Left ventricle myocardium inferior (tissue), 1 donor: ENCODE measurements at regions not wholly inside any gene's neighbourhood (a gene's known extent, or its start where the extent isn't known, plus 50 kb on each side); places are given as distances from the start of the nearest gene placed in this dataset.

ENCODE experiments used
- DNase-seq: peaks from one replicate; pipeline ENCODE4 v3.0.0-alpha.2; 2020
- H3K27ac ChIP-seq: fragments of 200-600 bp; replicated peaks from 2 replicates; pipeline ENCODE4 v1.8.0; 2021
- H3K27me3 ChIP-seq: fragments of 200-600 bp; 2 replicates; pipeline ENCODE4 v1.8.0; 2021; ENCODE audit warnings: low read depth
- H3K36me3 ChIP-seq: fragments of 200-600 bp; 2 replicates; pipeline ENCODE4 v1.8.0; 2021
- H3K4me1 ChIP-seq: fragments of 200-600 bp; 2 replicates; pipeline ENCODE4 v1.8.0; 2021
- H3K4me3 ChIP-seq: fragments of 200-600 bp; 2 replicates; pipeline ENCODE4 v1.8.0; 2021; ENCODE audit warnings: mild to moderate bottlenecking, moderate library complexity
- H3K9me3 ChIP-seq: fragments of 200-600 bp; replicated peaks from 2 replicates; pipeline ENCODE4 v1.8.0; 2021
- CTCF ChIP-seq: fragments of 200-600 bp; IDR thresholded peaks from 2 replicates; pipeline ENCODE4 v1.8.0; 2021; ENCODE audit warnings: antibody characterized with exemption, mild to moderate bottlenecking, borderline replicate concordance
- intact Hi-C: fragments of 100-400 bp; cut with micrococcal nuclease; formaldehyde crosslinking; loops from one replicate; pipeline ENCODE4 v1.11.0; 2022
- donor health status: DM: no; HTN: yes; CAD: no; lungs with severe emphysema.

DNA sequence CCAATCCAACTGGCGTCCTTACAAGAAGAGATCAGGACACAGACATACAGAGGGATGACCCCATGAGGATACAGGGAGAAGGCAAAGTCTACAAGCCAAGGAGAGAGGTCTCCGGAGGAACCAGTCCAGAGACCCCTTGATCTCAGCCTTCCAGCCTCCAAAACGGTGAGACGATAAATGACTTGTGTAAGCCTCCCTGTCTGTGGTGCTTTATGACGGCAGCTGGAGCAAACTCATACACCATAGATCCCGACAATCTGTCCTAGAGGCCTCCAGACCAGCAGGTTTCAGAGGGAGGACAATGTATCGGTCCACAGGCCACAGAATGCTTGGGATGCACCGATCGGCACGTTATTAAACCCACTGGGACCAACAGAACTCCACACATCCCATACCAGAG is 383.3 kb downstream of the SHANK2 start:
- DNase-seq = no peak
- peaks cover 100% of the 10 kb centered on the region for H3K27me3 ChIP-seq
- intact Hi-C loops = no loop called here
- H3K9me3 ChIP-seq = no peaks in the 10 kb centered on the region
- H3K36me3 ChIP-seq = no peaks in the 10 kb centered on the region
- H3K4me1 ChIP-seq = no peaks in the 10 kb centered on the region
- no peak for TF ChIP-seq CTCF
- H3K4me3 ChIP-seq = no peak overlapping the region
- no peak overlapping the region for H3K27ac ChIP-seq

- Histone ChIP-seq H3K27me3 (peaks cover 73% of the 10 kb centered on the region), H3K27ac (no peak overlapping the region), H3K4me3 (no peak overlapping the region), H3K36me3 (no peaks in the 10 kb centered on the region), H3K9me3 (no peaks in the 10 kb centered on the region), H3K4me1 (no peaks in the 10 kb centered on the region)
- intact Hi-C loops = no loop called here
- TF ChIP-seq CTCF = no peak
- no peak for DNase-seq
Measured at GRCh38 chr11:70871881-70872280, 380.5 kb downstream of the SHANK2 start.

GRCh38 chr11:70872299-70872698 is 380.1 kb downstream of the SHANK2 start:
- no peaks in the 10 kb centered on the region for H3K36me3 ChIP-seq
- H3K9me3 ChIP-seq = no peaks in the 10 kb centered on the region
- no peaks in the 10 kb centered on the region for H3K4me1 ChIP-seq
- no peak for DNase-seq
- H3K4me3 ChIP-seq = no peak overlapping the region
- no peak for TF ChIP-seq CTCF
- no peak overlapping the region for H3K27ac ChIP-seq
- intact Hi-C loops = no loop called here
- peaks cover 68% of the 10 kb centered on the region for H3K27me3 ChIP-seq

GRCh38 chr11:70872955-70873735 is 379.2 kb downstream of the SHANK2 start:
- DNase-seq = no peak
- H3K9me3 ChIP-seq = no peaks in the 10 kb centered on the region
- H3K36me3 ChIP-seq = no peaks in the 10 kb centered on the region
- no peaks in the 10 kb centered on the region for H3K4me1 ChIP-seq
- TF ChIP-seq CTCF = no peak
- intact Hi-C loops = no loop called here
- H3K27ac ChIP-seq = no peak overlapping the region
- H3K27me3 ChIP-seq = peaks cover 66% of the 10 kb centered on the region
- no peak overlapping the region for H3K4me3 ChIP-seq

DNA sequence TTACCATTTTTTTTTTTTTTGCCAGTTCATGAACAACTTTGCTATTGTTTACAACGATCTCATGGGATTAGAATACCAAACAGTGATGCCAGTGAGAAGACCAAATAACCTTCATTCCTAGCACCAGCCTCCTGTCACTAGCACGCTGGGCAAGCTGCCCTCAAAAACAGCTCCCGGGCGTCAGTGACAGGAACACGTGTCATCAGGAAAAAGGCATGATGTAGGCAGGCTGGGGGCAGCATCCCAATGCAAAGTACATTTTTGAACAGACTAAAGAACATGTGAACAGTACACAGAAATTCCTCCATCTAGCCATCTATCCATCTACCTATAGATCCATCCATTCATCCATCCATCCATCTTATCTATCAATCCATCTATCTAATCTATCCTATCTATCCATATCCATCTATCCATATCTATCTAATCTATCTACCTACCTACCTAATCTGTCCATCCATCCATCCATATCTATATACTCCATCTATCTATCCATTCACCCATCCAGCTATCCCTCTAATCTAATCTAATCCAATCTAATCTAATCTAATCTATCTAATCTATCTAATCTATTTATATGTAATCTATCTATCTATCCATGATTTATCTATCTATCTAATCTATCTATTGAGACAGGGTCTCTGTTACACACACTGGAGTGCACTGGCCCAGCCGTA is 378.5 kb downstream of the SHANK2 start:
- DNase-seq = no peak
- intact Hi-C loops = no loop called here
- Histone ChIP-seq H3K27me3 (peaks cover 66% of the 10 kb centered on the region), H3K36me3 (no peaks in the 10 kb centered on the region), H3K4me3 (no peak overlapping the region), H3K27ac (no peak overlapping the region), H3K4me1 (no peaks in the 10 kb centered on the region), H3K9me3 (no peaks in the 10 kb centered on the region)
- no peak for TF ChIP-seq CTCF
